HepG2 (cell line): ENCODE measurements at regions not wholly inside any gene's neighbourhood (a gene's known extent, or its start where the extent isn't known, plus 50 kb on each side); places are given as distances from the start of the nearest gene placed in this dataset.

ENCODE experiments used
- ATAC-seq: fragments of 200-7000 bp; cut with Tn5 transposase; 3 replicates; pipeline ENCODE4 v1.9.1; 2020; ENCODE audit warnings: mild to moderate bottlenecking, moderate library complexity
- BruUV-seq: library from RNA; stranded (reverse); fragments of 400-500 nt; replicated peaks from 2 replicates; lab custom pipeline; 2021; lab: Mats Ljungman, UMichigan
- CTCF ChIA-PET: fragments of 300-600 bp; formaldehyde crosslinking; extraction: SDS; loops from one replicate; lab custom pipeline; 2021; ENCODE audit warnings: low total read pairs, inconsistent platforms, low intra/inter-chr PET ratio; lab: Yijun Ruan, JAX
- POLR2A ChIA-PET: fragments of 350-600 bp; sonication (Branson Sonifier 250); formaldehyde crosslinking; loops from one replicate; lab custom pipeline; 2020; ENCODE audit warnings: antibody characterized with exemption, inconsistent platforms; lab: Yijun Ruan, JAX
- DNase-seq: peaks from one replicate; pipeline ENCODE4 v3.0.0-alpha.2; 2015; ENCODE audit warnings: low spot score
- FAIRE-seq: peaks from 3 replicates; lab custom pipeline; 2011; peaks lifted over from hg19 to GRCh38; lab: Jason Lieb, UNC
- H2AFZ ChIP-seq: one replicate; pipeline ENCODE4 v1.6.1; 2011; ENCODE audit warnings: low read length, inconsistent platforms
- H3K27ac ChIP-seq: fragments of 300-600 bp; 3 replicates; pipeline ENCODE4 v1.8.0; 2011; ENCODE audit warnings: mixed run types, mild to moderate bottlenecking, mixed read lengths, low read length, inconsistent platforms; ENCODE audit not compliant: insufficient read depth; ENCODE audit errors: extremely low read length
- H3K27me3 ChIP-seq, 2 experiments: fragments of 200-600 bp in 1 of 2; 2 replicates in 1 of 2; 3 replicates in 1 of 2; pipeline versions ENCODE4 v1.6.0 to v1.8.0; 2011; ENCODE audit warnings: low read length in 2 of 2, mild to moderate bottlenecking in 2 of 2, moderate library complexity in 2 of 2, inconsistent platforms in 1 of 2; ENCODE audit not compliant: insufficient read depth in 2 of 2, control insufficient read depth in 1 of 2
- H3K36me3 ChIP-seq, 2 experiments: fragments of 200-600 bp in 1 of 2; replicated peaks in 1 of 2; 2 replicates in 1 of 2; 3 replicates in 1 of 2; pipeline versions ENCODE4 v1.5.1 to v1.8.0; 2011; ENCODE audit warnings: low read length in 2 of 2, inconsistent platforms in 1 of 2; ENCODE audit not compliant: insufficient read depth in 2 of 2, control insufficient read depth in 1 of 2
- H3K4me1 ChIP-seq: 2 replicates; pipeline ENCODE4 v1.5.1; 2012; ENCODE audit warnings: low read length, inconsistent platforms; ENCODE audit not compliant: insufficient read depth
- H3K4me2 ChIP-seq: 2 replicates; pipeline ENCODE4 v1.6.0; 2011; ENCODE audit warnings: low read depth, low read length, inconsistent platforms
- H3K4me3 ChIP-seq, 3 experiments: fragments of 200-600 bp in 1 of 3; sonication (generic), shearing (Covaris generic) in 1 of 3; replicated peaks in 1 of 3; 2 replicates each; pipeline ENCODE4 v1.5.1; 2011 to 2016; ENCODE audit warnings: low read length in 3 of 3, inconsistent platforms in 2 of 3, low read depth in 2 of 3, mild to moderate bottlenecking in 2 of 3, control low read depth in 1 of 3, mixed read lengths in 1 of 3; ENCODE audit not compliant: insufficient read depth in 1 of 3
- H3K79me2 ChIP-seq: one replicate; pipeline ENCODE4 v1.6.1; 2011; ENCODE audit warnings: low read length, inconsistent platforms; ENCODE audit not compliant: insufficient read depth
- H3K9ac ChIP-seq: 2 replicates; pipeline ENCODE4 v1.6.0; 2011; ENCODE audit warnings: mild to moderate bottlenecking, low read depth, low read length, inconsistent platforms; ENCODE audit not compliant: insufficient read depth
- H3K9me3 ChIP-seq: 2 replicates; pipeline ENCODE4 v1.5.1; 2012; ENCODE audit warnings: mild to moderate bottlenecking, low read length
- H4K20me1 ChIP-seq: 2 replicates; pipeline ENCODE4 v1.6.0; 2011; ENCODE audit warnings: inconsistent platforms, mild to moderate bottlenecking, low read length, moderate library complexity; ENCODE audit not compliant: insufficient read depth
- ATF7 ChIP-seq, 2 experiments: fragments of 450-650 bp in 1 of 2; sonication (generic) in 1 of 2; formaldehyde crosslinking in 1 of 2; IDR thresholded peaks; 2 replicates each; pipeline versions ENCODE4 v1.4.0 to v1.6.1; 2016 to 2020; ENCODE audit warnings: antibody characterized with exemption in 1 of 2, mild to moderate bottlenecking in 1 of 2, missing genetic modification reagents in 1 of 2
- DMAP1 ChIP-seq: IDR thresholded peaks from 2 replicates; pipeline ENCODE4 v1.6.1; 2016
- FIP1L1 ChIP-seq: fragments of 200-400 bp; formaldehyde crosslinking; IDR thresholded peaks from 2 replicates; pipeline ENCODE4 v1.6.1; 2018; ENCODE audit warnings: low read depth, mild to moderate bottlenecking, low read length, moderate library complexity, borderline replicate concordance; ENCODE audit not compliant: insufficient read depth
- SNRNP70 ChIP-seq: fragments of 200-400 bp; formaldehyde crosslinking; IDR thresholded peaks from 2 replicates; pipeline ENCODE4 v1.6.1; 2017; ENCODE audit warnings: mild to moderate bottlenecking, low read depth, low read length, moderate library complexity
- SP5 ChIP-seq: IDR thresholded peaks from 2 replicates; pipeline ENCODE4 v1.6.1; 2016; ENCODE audit warnings: low read depth, borderline replicate concordance
- USF2 ChIP-seq, 2 experiments: sonication (generic) in 1 of 2; formaldehyde crosslinking in 1 of 2; IDR thresholded peaks; 2 replicates each; pipeline versions ENCODE4 v1.5.1 to v1.6.1; 2011 to 2020; ENCODE audit warnings: borderline replicate concordance in 1 of 2, low read depth in 1 of 2, low read length in 1 of 2, mild to moderate bottlenecking in 1 of 2, missing genetic modification reagents in 1 of 2, moderate library complexity in 1 of 2
- XBP1 ChIP-seq: sonication (generic); formaldehyde crosslinking; IDR thresholded peaks from 2 replicates; pipeline ENCODE4 v1.5.0; 2020; ENCODE audit warnings: missing genetic modification reagents
- ZNF468 ChIP-seq: sonication (generic); formaldehyde crosslinking; IDR thresholded peaks from 2 replicates; pipeline ENCODE4 v1.8.0; 2022; ENCODE audit warnings: mild to moderate bottlenecking, moderate library complexity, missing genetic modification reagents
- ZNF598 ChIP-seq: sonication (generic); formaldehyde crosslinking; IDR thresholded peaks from 2 replicates; pipeline ENCODE4 v1.5.1; 2020; ENCODE audit warnings: mild to moderate bottlenecking, missing genetic modification reagents, borderline replicate concordance
- WGBS: methylation state at CpG from one replicate; pipeline ENCODE4 v1.1.6; 2017; ENCODE audit warnings: low lambda C conversion rate; 5-methylcytosine and 5-hydroxymethylcytosine counted together
- in situ Hi-C: cut with HindIII; loops from 2 replicates; pipeline ENCODE4 v1.10.0; 2017; ENCODE audit warnings: low pct_unique_long_range_greater_than_20kb; ENCODE audit not compliant: extremely low pct_ligation_motif_present
- intact Hi-C: fragments of 100-400 bp; cut with micrococcal nuclease; formaldehyde crosslinking; loops from one replicate; pipeline ENCODE4 v1.10.0; 2022; ENCODE audit not compliant: unreplicated experiment

GRCh38 chr10:111835574-111835973 lies 348.0 kb downstream of the GPAM start:
- no peaks in the 10 kb centered on the region for H3K4me1 ChIP-seq
- DNase-seq, result no peak
- no peak overlapping the region for H3K4me3 ChIP-seq
- ChIA-PET CTCF (no interaction called here), POLR2A (no interaction called here)
- no peak for ATAC-seq
- H4K20me1 ChIP-seq, result no peaks in the 10 kb centered on the region
- H2AFZ ChIP-seq, result no peak overlapping the region
- H3K36me3 ChIP-seq, result no peaks in the 10 kb centered on the region
- no peaks in the 10 kb centered on the region for H3K79me2 ChIP-seq
- intact Hi-C loops (no loop called here), in situ Hi-C loops (no loop called here)
- TF ChIP-seq ZNF468 (no peak), FIP1L1 (no peak), SP5 (CRISPR knock-in tag) (no peak), XBP1 (no peak), DMAP1 (CRISPR knock-in tag) (no peak), USF2 (IDR thresholded peaks at IDR 0.05; ENCODE audit: low read depth, low read length) (no peak), USF2 (CRISPR knock-in tag; IDR thresholded peaks at IDR 0.05; ENCODE audit: borderline replicate concordance) (no peak), SNRNP70 (no peak), ZNF598 (CRISPR knock-in tag) (no peak), ATF7 (IDR thresholded peaks at IDR 0.05) (no peak), ATF7 (CRISPR knock-in tag; IDR thresholded peaks at IDR 0.05) (no peak)
- BruUV-seq, result no TSS peak
- H3K9ac ChIP-seq, result no peak overlapping the region
- no peak for FAIRE-seq
- H3K4me2 ChIP-seq, result no peak overlapping the region
- no peak overlapping the region for H3K27ac ChIP-seq
- 13% methylated on average over 8 of the region's 8 CpGs for WGBS
- no peaks in the 10 kb centered on the region for H3K9me3 ChIP-seq
- peaks cover 0 to 3% of the 10 kb centered on the region in 2 experiments; a peak in 2 of 5 replicates for H3K27me3 ChIP-seq
